Smooth muscle cell of the brain vasculature (primary cell): ENCODE measurements at regions not wholly inside any gene's neighbourhood (a gene's known extent, or its start where the extent isn't known, plus 50 kb on each side); places are given as distances from the start of the nearest gene placed in this dataset.
"Not testable (repeated sequence)": the region's sequence is repeated elsewhere in the genome, so short reads cannot be mapped to it uniquely, and the experiment has no call there.

Source experiments
- DNase-seq: peaks from one replicate; pipeline ENCODE4 v3.0.0-alpha.2; 2012; ENCODE audit warnings: low read depth, low spot score

DNA sequence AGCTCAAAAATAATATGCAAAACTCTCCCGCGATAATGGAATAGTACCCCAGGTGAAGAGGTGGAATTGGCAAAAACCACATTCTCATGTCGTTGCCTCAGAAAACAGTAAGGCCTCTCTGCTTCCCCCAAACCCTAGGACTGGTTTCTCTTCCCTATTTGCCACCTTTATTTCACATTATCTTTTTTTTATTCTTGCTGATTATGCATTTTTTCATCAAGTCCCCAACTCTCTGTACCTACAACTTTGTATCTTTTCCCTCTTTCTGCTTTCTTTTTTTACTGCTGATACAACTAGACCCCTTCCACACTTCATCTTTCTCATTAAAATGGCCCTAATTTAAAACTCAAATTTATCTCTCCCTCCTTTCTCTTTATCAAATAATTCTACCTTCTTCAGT, 1472.2 kb downstream of the SUCLG1 start:
- DNase-seq = no peak

DNA sequence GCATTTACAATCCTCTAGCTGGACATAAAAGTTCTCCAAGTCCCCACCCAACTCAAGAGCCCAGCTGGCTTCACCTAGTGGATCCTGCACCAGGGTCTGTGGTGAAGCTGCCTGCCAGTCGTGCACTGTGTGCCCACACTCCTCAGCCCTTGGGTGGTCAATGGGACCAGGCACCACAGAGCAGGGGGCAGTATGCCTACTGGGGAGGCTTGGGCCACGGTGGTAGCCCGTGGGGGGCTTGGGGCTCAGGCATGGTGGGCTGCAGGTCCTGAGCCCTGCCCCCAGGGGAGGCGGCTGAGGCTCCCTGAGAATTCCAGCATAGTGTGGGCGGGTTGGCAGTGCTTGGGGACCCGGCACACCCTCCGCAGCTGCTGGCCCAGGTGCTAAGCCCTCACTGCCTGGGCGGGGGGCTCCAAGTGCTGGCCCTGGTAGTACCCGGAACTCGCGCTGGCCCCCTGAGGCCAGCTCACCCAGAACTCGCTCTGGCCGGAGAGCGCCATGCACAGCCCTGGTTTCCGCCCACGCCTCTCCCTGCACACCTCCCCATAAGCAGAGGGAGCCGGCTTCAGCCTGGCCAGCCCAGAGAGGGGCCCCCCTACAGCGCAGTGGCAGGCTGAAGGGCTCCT, 1473.4 kb downstream of the SUCLG1 start:
- no peak for DNase-seq

DNA sequence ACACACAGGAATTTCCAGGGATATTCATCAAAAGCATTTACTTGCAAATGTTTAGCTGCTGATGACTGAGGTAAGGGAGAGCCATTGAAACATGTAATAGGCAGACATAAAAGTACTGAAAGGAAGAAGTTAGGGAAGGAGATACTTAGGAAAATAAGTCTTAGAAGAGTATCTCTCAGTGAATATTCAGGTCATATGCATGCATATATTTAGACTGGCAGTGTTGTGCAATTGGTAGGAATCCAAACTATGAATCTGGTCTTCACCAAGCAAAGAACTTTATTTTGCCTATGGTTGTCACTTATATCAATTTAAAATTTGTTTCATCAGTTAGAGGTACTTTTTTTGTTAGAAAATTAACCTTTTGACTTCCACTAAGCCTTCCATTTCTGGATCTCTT, 1490.7 kb downstream of the SUCLG1 start:
- DNase-seq = no peak

DNA sequence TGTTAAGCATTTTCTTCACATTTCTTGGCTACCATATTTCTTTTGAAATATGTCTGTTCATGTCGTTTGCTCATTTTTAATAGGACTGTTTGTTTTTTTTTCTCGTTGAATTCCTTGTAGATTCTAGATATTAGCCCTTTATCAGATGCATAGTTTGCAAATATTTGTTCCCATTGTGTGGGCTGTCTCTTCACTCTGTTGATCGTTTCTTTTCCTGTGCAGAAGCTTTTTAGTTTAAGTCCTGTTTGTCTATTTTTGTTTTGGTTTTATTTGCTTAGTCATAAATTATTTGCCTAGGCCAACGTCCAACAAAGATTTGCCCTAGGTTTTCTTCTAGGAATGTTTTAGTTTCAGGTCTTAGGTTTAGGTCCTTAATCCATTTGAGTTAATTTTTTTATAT, 1494.7 kb downstream of the SUCLG1 start:
- no peak for DNase-seq

DNA sequence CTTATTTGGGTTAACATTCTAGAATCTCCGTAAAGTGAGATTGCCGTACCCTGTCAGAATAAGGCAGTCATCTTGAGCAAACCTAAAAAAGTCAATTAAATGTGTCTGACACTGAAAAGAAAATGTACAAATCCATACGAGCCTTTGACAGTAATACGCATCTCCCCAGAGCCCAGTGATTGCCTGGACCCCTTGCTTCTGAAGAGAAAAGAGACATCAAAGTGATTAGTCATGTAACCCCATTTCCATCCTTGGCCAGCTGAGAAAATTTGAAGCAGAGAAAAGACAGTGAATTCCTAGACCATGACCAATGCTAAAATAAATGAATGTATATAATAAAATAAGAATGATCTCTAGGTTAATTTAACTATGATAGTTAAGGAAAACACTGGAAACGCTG, 1499.4 kb downstream of the SUCLG1 start:
- DNase-seq = no peak

DNA sequence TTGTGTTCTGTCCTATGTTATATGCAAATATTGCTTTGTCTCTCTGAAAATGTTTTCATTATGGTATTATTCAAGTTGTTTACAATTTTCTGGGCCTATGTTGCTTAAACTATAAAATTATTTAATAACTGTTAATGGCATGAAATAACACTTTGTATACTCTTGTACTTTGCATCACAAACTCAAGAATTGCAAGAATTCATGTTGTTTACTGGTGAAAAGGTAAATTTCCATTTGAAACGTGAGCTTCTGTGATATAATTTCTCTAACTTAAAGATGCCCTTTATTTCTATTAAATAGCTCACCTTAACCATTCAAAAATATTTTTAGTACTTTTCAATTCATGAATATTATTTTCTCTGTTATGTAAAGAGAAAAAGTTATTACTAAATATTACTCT, 1504.2 kb downstream of the SUCLG1 start:
- no peak for DNase-seq

DNA sequence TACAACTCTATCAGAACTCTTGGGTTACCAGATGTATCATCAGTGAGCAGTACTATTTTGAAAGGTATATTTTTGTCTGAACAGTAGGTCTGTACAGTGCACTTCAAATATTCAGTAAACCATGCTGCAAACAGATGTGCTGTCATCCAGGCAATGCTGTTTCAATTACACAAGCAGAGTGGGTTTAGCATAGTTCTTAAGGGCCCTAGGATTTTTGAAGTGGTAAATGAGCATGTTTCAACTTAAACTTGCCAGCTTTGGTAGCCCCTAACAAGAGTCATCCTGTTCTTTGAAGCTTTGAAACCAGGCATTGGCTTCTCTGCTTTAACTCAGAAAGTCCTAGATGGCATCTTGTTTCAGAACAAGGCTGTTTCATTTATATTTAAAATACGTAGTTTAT, 1519.9 kb downstream of the SUCLG1 start:
- no peak for DNase-seq

DNA sequence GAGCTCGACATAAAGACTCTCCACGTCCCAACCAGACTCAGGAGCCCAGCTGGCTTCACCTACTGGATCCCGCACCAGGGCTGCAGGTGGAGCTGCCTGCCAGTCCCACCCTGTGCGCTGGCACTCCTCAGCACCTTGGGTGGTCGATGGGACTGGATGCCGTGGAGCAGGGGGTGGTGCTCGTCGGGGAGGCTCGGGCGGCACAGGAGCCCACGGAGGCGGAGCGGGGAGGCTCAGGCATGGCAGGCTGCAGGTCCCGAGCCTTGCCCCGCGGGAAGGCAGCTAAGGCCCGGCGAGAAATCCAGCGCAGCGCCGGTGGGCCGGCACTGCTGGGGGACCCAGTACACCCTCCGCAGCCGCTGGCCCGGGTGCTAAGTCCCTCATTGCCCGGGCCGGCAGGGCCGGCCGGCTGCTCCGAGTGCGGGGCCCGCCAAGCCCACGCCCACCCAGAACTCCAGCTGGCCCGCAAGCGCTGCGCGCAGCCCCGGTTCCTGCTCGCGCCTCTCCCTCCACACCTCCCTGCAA, 1520.7 kb downstream of the SUCLG1 start:
- DNase-seq = not testable (repeated sequence)

DNA sequence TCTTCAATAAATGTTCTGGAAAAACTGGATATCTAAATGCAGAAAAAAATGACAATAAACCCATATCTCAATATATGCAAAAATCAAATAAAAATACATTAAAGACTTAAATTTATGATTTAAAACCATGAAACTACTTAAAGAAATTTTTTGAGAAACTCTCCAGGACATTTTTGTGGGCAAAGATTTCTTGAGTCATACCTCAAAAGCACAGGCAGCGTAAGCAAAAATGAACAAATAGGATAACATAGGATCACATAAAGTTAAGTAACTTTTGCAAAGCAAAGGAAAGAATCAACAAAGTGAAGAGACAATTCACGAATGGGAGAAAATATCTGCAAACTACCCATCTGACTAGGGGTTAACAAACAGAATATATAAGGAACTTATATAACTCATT, 1545.5 kb downstream of the SUCLG1 start:
- no peak for DNase-seq

DNA sequence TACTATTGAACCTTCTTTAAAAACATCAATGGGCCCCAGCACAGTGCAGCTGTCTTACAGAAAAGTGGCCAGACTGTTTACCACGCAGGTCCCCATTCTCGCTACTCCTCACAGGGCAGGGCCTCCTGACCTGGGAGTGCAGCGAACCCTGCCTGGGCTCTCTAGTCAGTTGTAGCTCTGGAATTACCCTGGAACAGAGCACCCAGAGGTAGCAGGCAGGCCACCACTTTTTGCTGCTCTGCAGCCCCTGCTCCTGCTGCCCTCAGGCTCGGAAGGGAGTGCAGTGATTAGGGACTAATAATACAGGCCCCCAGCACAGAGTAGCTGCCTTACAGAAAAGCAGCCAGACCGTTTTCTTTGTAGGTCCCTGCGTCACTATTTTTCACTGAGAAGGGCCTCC, 1563.0 kb downstream of the SUCLG1 start:
- no peak for DNase-seq

DNA sequence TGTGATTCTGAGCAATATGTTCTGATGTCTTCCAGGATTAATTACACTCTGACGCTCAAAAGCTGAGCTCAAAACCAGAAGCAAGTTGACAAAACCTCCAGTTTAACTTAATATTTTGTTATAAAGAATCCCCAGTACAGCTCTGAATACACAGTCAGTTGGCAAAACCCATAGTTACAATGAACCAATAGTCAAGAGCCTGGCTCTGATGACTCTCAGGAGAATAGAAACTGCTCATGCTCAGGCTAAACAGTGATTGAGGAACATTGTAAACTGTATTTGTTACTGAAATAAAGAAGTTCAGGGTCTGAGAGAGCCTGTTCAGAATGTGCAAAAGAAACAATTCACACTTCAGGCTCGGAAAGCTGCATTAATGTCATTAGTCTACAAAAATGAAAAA, 1565.9 kb downstream of the SUCLG1 start:
- DNase-seq = no peak

DNA sequence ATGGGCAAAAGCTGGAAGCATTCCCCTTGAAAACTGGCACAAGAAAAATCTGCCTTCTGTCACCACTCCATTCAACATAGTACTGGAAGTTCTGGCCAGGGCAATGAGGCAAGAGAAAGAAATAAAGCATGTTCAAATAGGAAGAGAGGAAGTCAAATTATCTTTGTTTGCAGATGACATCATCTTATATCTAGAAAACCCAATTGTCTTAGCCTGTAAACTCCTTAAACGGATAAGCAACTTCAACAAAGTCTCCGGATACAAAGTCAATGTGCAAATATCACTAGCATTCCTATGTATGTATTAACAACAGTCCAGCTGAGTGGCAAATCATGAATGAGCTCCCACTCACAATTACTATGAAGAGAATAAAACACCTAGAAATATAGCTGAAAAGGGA, 1579.3 kb downstream of the SUCLG1 start:
- no peak for DNase-seq

DNA sequence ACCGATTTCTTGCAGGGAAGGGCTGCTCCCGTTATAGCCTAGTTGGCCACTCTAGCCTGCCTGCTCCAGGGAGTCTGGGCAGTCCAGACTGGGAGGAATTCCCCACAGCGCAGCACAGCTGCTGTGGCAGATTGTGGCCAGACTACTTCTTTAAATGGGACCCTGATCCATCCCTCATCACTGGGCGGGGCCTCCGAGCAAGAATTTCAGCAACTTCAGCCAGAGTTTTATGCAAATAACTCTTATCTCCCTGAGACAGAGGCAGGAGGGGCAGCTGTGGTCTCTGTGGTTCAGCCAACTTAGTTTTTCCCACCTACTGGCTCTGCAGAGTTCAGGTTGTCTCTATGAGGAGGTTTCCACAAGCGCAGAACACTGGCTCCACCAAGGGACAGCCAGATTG, 1583.2 kb downstream of the SUCLG1 start:
- no peak for DNase-seq

DNA sequence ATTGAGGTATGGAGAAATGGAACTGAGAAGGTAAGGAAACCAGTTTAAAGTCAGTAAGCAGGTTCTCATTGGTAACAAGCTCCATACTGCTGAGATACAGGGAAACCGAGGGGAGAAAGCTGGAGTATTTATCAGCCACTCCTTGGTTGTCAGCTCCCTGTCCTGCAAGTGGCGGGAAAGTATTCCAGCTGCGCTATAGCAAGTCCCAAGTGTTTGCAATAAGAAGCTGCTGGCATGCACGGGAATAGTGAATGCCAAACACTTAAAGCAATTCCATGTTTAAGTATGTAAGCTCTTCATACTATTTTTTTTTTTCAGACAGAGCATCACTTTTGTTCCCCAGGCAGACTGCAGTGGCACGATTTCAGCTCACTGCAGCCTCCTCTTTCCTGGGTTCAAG, 1601.1 kb downstream of the SUCLG1 start:
- no peak for DNase-seq

DNA sequence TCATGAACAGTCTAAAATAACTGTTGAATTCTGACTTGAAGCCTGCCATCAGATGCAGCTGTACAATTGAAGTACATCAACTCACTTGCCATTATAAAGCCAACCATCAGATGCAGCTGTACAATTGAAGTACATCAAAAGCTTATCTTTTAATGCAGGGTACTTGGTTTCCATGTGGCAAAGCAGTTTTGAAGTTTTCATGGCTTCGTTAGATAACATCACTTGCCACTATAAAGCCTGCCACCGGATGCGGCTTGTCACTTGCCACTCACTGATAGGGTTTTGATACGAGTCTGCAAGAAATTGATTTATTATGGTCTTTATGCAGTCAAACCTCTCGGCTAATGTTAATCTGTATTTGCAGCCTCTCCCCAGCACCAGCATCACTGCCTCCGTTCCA, 1605.8 kb downstream of the SUCLG1 start:
- DNase-seq = no peak

DNA sequence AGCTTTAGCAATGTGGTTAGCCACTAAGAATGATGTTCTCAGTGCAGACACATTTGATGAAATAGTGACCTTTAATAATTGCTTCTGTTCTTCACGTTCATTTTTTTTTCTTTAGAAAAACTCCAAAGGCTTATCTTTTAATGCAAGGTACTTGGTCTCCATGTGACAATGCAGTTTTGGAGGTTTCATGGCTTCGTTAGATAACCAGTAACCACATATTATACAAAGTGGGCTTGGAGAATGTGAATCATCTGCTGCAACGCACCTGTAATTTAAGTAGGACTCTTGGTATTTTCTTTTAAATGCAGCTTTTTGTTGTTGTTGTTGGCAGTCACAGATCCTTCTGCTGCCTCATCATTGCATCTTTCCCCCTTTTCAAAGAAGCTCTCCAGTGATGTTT, 1606.3 kb downstream of the SUCLG1 start:
- DNase-seq = no peak

DNA sequence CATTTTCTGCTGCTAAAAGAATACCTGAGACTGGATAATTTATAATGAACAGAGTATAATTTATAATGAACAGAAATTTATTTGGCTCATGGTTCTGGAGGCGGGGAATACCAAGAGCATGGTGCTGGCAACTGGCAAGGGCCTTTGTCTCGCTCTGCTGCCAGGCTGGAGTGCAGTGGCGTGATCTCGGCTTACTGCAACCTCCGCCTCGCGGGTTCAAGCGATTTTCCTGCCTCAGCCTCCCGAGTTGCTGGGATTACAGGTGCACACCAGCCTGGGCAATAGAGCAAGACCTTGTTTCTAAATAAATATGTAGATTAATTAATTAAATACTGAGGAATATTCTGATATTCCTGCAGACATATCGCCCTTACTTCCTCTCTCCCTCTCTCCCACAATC, 1610.8 kb downstream of the SUCLG1 start:
- DNase-seq = no peak

DNA sequence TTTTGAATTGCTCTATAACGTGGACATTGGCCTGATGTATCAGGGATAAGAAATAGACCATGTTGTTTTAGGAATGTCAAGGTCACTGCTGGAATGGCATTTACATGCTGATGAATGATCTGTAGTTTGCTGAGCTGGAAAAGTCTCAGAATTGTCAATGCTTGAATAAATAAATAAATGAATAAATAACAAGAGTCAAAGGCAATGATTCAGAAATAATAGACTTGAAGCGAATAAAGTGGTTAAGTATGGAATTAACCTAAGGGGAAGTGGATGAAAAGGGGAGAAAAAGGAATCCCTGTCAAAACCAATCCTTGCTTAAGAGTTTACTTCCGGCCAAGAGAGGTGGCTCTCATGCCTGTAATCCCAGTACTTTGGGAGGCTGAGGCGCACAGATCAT, 1620.0 kb downstream of the SUCLG1 start:
- DNase-seq = no peak

DNA sequence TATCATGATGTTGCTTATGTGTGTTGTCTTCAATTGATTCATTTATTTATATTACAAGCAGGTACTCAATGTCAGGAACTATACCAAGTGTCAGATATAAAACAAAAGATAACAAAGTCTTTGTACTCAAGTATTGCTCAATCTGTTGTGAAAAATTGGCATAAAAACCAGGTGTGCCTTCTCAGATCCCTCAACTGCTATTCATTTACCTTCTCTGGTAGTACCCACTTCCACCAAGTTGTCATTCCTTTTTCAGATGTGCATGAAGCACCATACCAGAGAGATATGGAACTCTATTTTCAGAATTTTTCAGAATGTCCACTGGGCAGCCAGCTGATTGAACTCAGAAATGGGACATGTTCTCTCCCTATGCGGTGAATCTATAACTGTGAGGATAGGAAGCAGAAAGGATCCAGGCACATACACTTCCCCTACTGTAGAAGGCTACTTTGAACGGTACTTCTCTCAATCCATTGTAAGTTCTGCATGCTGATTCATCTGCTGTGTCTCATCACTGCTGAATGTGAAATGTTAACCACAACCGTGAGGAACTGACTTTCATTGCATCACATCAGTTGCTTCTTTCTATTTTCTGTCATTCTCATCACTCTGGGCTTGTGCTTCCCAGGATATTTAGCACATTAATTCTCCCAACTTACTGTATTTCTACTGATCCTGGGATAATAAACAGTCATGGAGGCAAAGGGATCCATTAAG, 1621.3 kb downstream of the SUCLG1 start:
- DNase-seq = peak; percentile 6

DNA sequence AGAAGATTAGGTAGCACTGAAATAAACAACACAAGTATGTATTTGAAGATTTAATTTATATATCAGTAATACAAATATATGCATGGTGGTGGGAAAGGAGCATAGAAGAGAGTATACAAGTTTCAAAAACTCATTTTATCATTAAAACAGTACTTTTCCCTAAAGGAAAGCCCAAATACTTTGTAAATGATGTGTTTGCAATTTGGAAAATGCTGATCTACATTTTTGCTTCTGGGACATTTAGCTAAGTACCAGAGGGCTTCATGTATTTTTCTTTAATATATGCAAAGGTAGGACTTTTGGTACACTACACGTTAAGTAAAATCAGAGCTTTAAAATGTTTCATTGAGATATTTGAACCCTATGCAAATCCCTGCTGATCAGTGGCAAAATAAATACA, 1624.2 kb downstream of the SUCLG1 start:
- no peak for DNase-seq

DNA sequence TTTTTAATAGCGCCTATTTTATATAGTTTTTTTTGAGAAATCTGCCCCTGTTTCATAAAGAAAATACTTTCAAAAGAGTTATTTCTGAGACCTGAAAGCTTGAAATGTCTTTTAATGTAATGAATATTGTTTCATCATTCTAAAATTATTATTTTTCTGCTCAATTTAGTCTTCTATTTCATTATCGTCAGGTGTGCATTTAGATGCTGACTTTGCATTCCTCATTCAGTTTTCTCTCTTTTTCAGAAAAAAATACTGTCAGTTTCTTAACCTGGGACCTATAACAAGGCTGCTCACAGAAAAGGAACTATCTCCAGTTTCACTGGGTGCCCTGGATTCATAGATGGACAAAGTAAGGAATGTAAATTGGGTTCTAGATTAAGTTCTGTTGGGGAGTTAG, 1631.7 kb downstream of the SUCLG1 start:
- no peak for DNase-seq

DNA sequence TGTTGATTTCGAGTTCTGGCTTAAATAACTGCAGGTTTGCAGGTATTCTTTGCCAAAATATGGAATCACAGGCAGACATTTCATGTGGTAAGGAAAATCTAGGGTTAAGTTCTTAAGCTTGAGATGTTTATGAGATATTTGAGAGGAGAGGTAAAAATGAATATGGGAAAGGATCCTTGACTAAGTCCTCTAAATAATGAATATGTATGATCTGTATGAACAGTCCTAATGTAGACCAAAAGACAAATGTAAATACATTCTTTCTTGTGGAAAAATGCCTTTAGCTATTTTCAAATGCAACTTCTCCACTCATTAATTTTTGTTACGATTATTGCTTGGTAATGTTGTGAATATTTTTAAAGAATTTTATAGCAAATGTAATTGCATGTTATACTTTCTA, 1632.6 kb downstream of the SUCLG1 start:
- DNase-seq = no peak

DNA sequence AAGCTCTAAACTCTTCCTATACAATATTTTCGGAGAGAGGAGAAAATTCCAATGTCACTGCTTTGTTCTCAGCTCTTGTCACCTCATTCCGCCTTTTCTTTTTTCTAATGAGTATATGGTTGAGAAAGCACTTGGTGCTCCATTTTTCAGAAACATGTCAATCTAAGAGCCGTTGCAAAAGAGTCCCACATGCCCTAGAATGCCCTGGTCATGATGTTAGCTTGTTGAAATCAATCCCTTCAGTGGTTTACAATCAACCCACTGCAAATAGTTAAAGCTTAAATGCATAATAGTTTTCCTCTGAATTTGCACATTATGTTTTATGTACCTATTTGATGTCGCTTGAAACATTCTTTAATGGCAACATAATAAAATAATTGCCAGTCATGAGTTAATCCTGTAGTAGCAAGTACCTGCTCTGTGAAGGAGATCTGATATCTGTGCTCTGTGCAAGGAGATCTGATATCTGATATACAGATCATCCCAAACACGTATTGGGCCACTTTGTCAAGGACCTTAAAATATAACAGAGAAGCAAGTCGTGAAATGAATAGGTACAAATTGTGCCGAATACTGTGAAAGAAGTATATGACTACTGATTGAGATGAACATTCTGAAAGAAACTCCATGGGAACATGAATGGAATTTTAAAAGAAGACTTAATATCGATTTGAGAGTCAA, 1633.5 kb downstream of the SUCLG1 start:
- DNase-seq = no peak
